ENCODE measurements at regions not wholly inside any gene's neighbourhood (a gene's known extent, or its start where the extent isn't known, plus 50 kb on each side); places are given as distances from the start of the nearest gene placed in this dataset.
A peak's percentile ranks its signal among the peaks of the same experiment; 100 is the strongest.

DNA sequence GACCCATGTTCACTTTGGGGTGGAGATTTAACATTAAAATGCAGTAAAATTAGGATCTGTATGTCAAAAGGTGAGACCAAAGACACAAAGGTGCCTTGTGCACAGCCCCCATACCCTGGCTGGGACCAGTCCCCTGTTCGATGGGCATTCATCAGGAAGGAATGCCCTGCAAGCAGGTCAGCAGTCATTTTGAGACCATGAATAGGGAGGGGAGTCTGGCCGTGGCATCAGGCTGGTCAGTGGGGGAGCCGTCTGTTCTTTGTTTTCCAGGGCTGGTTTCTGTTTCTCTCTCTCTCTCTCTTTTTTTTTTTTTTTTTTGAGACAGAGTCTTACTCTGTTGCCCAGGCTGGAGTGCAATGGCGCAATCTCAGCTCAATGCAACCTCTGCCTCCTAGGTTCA lies 68.9 kb upstream of the GOLM1 start:
- DNase-seq (ENCODE audit: low spot score) = peak; percentile 52
- in situ Hi-C loops (cut with HindIII; ENCODE audit: low sequenced_read_pairs) = no loop called here

DNA sequence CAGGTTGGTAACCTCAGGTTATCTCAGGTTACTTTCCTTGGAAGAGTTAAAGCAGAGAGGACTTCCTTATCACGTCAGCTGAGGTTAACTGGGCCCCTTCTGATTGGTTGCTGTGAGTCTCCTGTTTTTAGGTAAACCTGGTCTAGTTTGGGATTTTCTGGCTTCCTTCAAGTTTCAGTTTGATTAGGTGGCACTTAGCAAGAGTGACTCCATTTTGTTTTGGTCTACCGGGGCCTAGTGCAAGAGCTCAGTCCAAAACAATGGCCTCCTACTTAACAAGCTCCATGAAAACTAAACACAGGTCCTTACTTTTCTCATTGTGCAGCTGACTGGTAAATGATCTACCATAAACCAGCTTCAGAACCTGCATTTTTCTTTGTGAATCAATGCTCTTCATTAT lies 67.2 kb upstream of the GOLM1 start:
- in situ Hi-C loops (cut with HindIII; ENCODE audit: low sequenced_read_pairs) = no loop called here
- no peak for DNase-seq (ENCODE audit: low spot score)

DNA sequence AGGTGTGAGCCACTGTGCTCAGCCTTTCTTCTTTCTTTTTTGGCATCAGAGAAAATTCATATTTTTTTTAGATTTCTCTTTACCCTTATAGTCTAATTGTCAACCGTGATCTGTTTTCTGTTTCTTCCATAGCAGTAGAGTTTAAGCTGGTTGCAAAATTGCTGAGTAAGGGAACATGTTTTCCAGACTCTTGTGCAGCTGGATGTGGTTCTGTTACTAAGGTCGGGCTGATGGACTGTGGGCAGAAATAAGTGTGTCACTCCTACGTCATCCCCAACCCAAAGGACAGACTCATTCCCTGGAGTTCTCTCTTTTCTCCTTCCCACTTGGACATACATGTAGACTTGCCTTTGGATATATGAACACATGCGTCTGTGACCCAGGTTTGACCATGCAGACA lies 64.1 kb upstream of the GOLM1 start:
- DNase-seq (ENCODE audit: low spot score) = no peak
- in situ Hi-C loops (cut with HindIII; ENCODE audit: low sequenced_read_pairs) = no loop called here

All from G401 (cell line).